Stomach (tissue), 4 donors: ENCODE measurements at regions not wholly inside any gene's neighbourhood (a gene's known extent, or its start where the extent isn't known, plus 50 kb on each side); places are given as distances from the start of the nearest gene placed in this dataset.

Source experiments
- POLR2A ChIP-seq, 4 donors: fragments of 450-650 bp; IDR thresholded peaks; one replicate each; pipeline ENCODE4 v1.6.1; 2016; ENCODE audit warnings: antibody characterized with exemption in 4 of 4, control low read depth in 2 of 4, mild to moderate bottlenecking in 1 of 4, moderate library complexity in 1 of 4
- POLR2AphosphoS5 ChIP-seq, 3 donors: sonication (generic); formaldehyde crosslinking; IDR thresholded peaks; one replicate each; pipeline ENCODE4 v1.6.1; 2016; ENCODE audit warnings: antibody characterized with exemption in 3 of 3
- TF ChIP-seq, protein P1 (sequence below), 7 experiments: fragments of 450-650 bp in 4 of 7; fragments of 200-600 bp in 3 of 7; sonication (generic) in 3 of 7; IDR thresholded peaks; one replicate each; pipeline ENCODE4 v1.5.1; 2016 to 2019; ENCODE audit warnings: antibody characterized with exemption in 7 of 7, control low read depth in 2 of 7, mild to moderate bottlenecking in 1 of 7

DNA sequence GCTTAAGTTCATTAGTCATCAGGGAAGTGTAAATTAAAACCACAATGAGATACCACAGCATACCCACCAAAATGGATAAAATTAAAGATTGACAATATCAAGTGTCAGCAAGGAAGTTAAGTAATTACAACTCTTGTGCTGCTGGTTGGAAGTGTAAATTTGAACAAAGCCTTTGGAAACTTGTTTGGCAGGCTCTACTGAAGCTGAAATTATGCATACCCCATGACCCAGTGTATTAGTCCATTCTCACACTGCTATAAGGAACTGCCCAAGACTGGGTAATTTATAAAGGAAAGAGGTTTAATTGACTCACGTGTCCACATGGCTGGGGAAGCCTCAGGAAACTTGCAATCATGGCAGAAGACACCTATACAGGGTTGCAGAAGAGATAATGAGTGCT is 196.1 kb downstream of the PDCD6IP start:
- TF ChIP-seq, protein P1, sequence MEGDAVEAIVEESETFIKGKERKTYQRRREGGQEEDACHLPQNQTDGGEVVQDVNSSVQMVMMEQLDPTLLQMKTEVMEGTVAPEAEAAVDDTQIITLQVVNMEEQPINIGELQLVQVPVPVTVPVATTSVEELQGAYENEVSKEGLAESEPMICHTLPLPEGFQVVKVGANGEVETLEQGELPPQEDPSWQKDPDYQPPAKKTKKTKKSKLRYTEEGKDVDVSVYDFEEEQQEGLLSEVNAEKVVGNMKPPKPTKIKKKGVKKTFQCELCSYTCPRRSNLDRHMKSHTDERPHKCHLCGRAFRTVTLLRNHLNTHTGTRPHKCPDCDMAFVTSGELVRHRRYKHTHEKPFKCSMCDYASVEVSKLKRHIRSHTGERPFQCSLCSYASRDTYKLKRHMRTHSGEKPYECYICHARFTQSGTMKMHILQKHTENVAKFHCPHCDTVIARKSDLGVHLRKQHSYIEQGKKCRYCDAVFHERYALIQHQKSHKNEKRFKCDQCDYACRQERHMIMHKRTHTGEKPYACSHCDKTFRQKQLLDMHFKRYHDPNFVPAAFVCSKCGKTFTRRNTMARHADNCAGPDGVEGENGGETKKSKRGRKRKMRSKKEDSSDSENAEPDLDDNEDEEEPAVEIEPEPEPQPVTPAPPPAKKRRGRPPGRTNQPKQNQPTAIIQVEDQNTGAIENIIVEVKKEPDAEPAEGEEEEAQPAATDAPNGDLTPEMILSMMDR (IDR thresholded peaks at IDR 0.05): no peak
- TF ChIP-seq POLR2AphosphoS5 (IDR thresholded peaks at IDR 0.05) (no peak), POLR2A (IDR thresholded peaks at IDR 0.05) (no peak)
